Coronary artery (tissue), 2 donors: ENCODE measurements at regions not wholly inside any gene's neighbourhood (a gene's known extent, or its start where the extent isn't known, plus 50 kb on each side); places are given as distances from the start of the nearest gene placed in this dataset.

ENCODE experiments used
- DNase-seq: peaks from one replicate; pipeline ENCODE4 v3.0.0-alpha.2; 2017; ENCODE audit warnings: low spot score
- H3K27ac ChIP-seq, 2 donors: fragments of 200-600 bp; sonication (generic); one replicate each; pipeline ENCODE4 v1.5.1; 2016 to 2019
- H3K4me3 ChIP-seq: fragments of 200-600 bp; sonication (generic); 2 replicates; pipeline ENCODE4 v1.5.1; 2016; ENCODE audit warnings: mild to moderate bottlenecking, moderate library complexity
- CTCF ChIP-seq: fragments of 200-600 bp; sonication (generic); IDR thresholded peaks from one replicate; pipeline ENCODE4 v1.5.1; 2019; ENCODE audit warnings: antibody characterized with exemption

GRCh38 chr4:117249333-117249732, 164.0 kb upstream of the TRAM1L1 start:
- DNase-seq = no peak
- TF ChIP-seq CTCF = no peak
- Histone ChIP-seq H3K27ac (no peak overlapping the region), H3K4me3 (no peak overlapping the region)

GRCh38 chr4:117264072-117264471, 178.7 kb upstream of the TRAM1L1 start:
- Histone ChIP-seq H3K27ac (no peak overlapping the region), H3K4me3 (no peak overlapping the region)
- TF ChIP-seq CTCF = no peak
- DNase-seq = no peak

- H3K4me3 ChIP-seq = no peak overlapping the region
- H3K27ac ChIP-seq = no peak overlapping the region
- no peak for TF ChIP-seq CTCF
- DNase-seq = no peak
Observed at GRCh38 chr4:117267317-117267716, 181.9 kb upstream of the TRAM1L1 start.

GRCh38 chr4:117284736-117285135, 199.4 kb upstream of the TRAM1L1 start:
- no peak overlapping the region for H3K27ac ChIP-seq
- DNase-seq = no peak
- no peak for TF ChIP-seq CTCF
- H3K4me3 ChIP-seq = no peak overlapping the region

- no peak overlapping the region for H3K4me3 ChIP-seq
- no peak overlapping the region for H3K27ac ChIP-seq
- DNase-seq = no peak
- no peak for TF ChIP-seq CTCF
Observed at GRCh38 chr4:117293784-117294183, 208.4 kb upstream of the TRAM1L1 start.

- Histone ChIP-seq H3K27ac (no peak overlapping the region), H3K4me3 (no peak overlapping the region)
- no peak for TF ChIP-seq CTCF
- DNase-seq = no peak
Observed at GRCh38 chr4:117302226-117302625, 216.8 kb upstream of the TRAM1L1 start.

- DNase-seq = no peak
- Histone ChIP-seq H3K27ac (no peak overlapping the region), H3K4me3 (no peak overlapping the region)
- no peak for TF ChIP-seq CTCF
Observed at GRCh38 chr4:117311215-117311614, 225.8 kb upstream of the TRAM1L1 start.
